ENCODE measurements at regions not wholly inside any gene's neighbourhood (a gene's known extent, or its start where the extent isn't known, plus 50 kb on each side); places are given as distances from the start of the nearest gene placed in this dataset.

DNA sequence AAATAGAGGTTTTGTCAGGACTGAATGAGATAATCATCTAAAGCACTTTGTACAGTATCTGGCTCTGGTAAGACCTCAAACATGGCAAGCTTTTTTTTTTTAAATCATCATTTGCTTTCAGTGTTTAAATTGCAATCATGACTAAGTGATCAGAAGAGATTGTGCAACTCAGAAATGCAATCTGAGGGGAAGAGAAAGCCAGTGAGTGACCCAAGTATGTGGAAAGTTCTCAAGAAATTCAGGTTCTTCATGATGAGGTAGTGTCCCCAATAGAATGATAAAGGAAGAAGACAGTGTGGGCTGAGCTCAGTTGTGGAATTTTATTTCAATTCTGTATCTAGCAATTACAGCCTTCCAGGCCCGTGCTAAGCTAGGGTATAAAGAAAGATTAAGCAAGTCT is 132.2 kb upstream of the TBC1D5 start:
- TF ChIP-seq, protein P1, sequence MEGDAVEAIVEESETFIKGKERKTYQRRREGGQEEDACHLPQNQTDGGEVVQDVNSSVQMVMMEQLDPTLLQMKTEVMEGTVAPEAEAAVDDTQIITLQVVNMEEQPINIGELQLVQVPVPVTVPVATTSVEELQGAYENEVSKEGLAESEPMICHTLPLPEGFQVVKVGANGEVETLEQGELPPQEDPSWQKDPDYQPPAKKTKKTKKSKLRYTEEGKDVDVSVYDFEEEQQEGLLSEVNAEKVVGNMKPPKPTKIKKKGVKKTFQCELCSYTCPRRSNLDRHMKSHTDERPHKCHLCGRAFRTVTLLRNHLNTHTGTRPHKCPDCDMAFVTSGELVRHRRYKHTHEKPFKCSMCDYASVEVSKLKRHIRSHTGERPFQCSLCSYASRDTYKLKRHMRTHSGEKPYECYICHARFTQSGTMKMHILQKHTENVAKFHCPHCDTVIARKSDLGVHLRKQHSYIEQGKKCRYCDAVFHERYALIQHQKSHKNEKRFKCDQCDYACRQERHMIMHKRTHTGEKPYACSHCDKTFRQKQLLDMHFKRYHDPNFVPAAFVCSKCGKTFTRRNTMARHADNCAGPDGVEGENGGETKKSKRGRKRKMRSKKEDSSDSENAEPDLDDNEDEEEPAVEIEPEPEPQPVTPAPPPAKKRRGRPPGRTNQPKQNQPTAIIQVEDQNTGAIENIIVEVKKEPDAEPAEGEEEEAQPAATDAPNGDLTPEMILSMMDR (IDR thresholded peaks at IDR 0.05) = no peak
- no peak for TF ChIP-seq ZC3H11A (IDR thresholded peaks at IDR 0.05)
- TF ChIP-seq CBX8 (IDR thresholded peaks at IDR 0.05) = no peak
- TF ChIP-seq, protein P2, sequence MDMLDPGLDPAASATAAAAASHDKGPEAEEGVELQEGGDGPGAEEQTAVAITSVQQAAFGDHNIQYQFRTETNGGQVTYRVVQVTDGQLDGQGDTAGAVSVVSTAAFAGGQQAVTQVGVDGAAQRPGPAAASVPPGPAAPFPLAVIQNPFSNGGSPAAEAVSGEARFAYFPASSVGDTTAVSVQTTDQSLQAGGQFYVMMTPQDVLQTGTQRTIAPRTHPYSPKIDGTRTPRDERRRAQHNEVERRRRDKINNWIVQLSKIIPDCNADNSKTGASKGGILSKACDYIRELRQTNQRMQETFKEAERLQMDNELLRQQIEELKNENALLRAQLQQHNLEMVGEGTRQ (IDR thresholded peaks at IDR 0.05) = no peak
- TF ChIP-seq POLR2A (IDR thresholded peaks at IDR 0.05; ENCODE audit: low read length) = no peak
- TF ChIP-seq RNF2 (IDR thresholded peaks at IDR 0.05; ENCODE audit: borderline replicate concordance, low read depth) = no peak
- no peak for TF ChIP-seq JUN (IDR thresholded peaks at IDR 0.05)
- TF ChIP-seq KDM1A (IDR thresholded peaks at IDR 0.05; ENCODE audit: low read depth) = no peak
- no peak for TF ChIP-seq CHD2 (IDR thresholded peaks at IDR 0.05; ENCODE audit: low read length, partially characterized antibody)
- TF ChIP-seq SMC3 (IDR thresholded peaks at IDR 0.05) = no peak
- no peak for TF ChIP-seq TP53 (CRISPR knock-in tag; IDR thresholded peaks at IDR 0.05)
- no peak for TF ChIP-seq MAFK (IDR thresholded peaks at IDR 0.05; ENCODE audit: partially characterized antibody)

Data from A549 (cell line).